PC-3 (cell line): ENCODE measurements at regions not wholly inside any gene's neighbourhood (a gene's known extent, or its start where the extent isn't known, plus 50 kb on each side); places are given as distances from the start of the nearest gene placed in this dataset.

ENCODE experiments used
- ATAC-seq: fragments of 200-7000 bp; cut with Tn5 transposase; 2 replicates; pipeline ENCODE4 v1.9.1; 2020; ENCODE audit warnings: mild to moderate bottlenecking, moderate library complexity
- BruUV-seq: library from RNA; stranded (reverse); fragments of 400-500 nt; replicated peaks from 2 replicates; lab custom pipeline; 2021; lab: Mats Ljungman, UMichigan
- CTCF ChIA-PET: fragments of 300-600 bp; sonication (Branson Sonifier 250); formaldehyde crosslinking; loops from one replicate; lab custom pipeline; 2022; ENCODE audit warnings: antibody characterized with exemption; lab: Charles Lee
- POLR2A ChIA-PET: fragments of 300-600 bp; sonication (Branson Sonifier 250); formaldehyde crosslinking; loops from one replicate; lab custom pipeline; 2022; ENCODE audit warnings: antibody characterized with exemption; ENCODE audit not compliant: unreplicated experiment; lab: Charles Lee
- DNase-seq: peaks from one replicate; pipeline ENCODE4 v3.0.0-alpha.2; 2015
- H2AFZ ChIP-seq: fragments of 300-600 bp; sonication (generic); 2 replicates; pipeline ENCODE4 v1.6.0; 2016; ENCODE audit warnings: antibody characterized with exemption, low read length
- H3F3A ChIP-seq: fragments of 300-600 bp; sonication (generic); one replicate; pipeline ENCODE4 v1.6.0; 2017; ENCODE audit warnings: antibody characterized with exemption, low read length, control low read depth, mild to moderate bottlenecking; ENCODE audit not compliant: unreplicated experiment
- H3K27ac ChIP-seq: fragments of 300-600 bp; sonication (generic); 2 replicates; pipeline ENCODE4 v1.5.1; 2016; ENCODE audit warnings: mild to moderate bottlenecking, low read length
- H3K27me3 ChIP-seq: fragments of 300-600 bp; sonication (generic); 2 replicates; pipeline ENCODE4 v1.6.1; 2016; ENCODE audit warnings: low read length, mixed read lengths
- H3K36me3 ChIP-seq: fragments of 300-600 bp; sonication (generic); 2 replicates; pipeline ENCODE4 v1.6.1; 2016; ENCODE audit warnings: low read depth, mixed run types, low read length, mixed read lengths
- H3K4me1 ChIP-seq: fragments of 300-600 bp; sonication (generic); 2 replicates; pipeline ENCODE4 v1.5.1; 2016; ENCODE audit warnings: low read length; ENCODE audit not compliant: insufficient read depth
- H3K4me2 ChIP-seq: fragments of 300-600 bp; sonication (generic); 2 replicates; pipeline ENCODE4 v1.6.0; 2016; ENCODE audit warnings: low read length
- H3K4me3 ChIP-seq: fragments of 300-600 bp; sonication (generic); 2 replicates; pipeline ENCODE4 v1.5.1; 2016; ENCODE audit warnings: mild to moderate bottlenecking, low read length, mixed read lengths
- H3K79me2 ChIP-seq: fragments of 300-600 bp; sonication (generic); 2 replicates; pipeline ENCODE4 v1.6.1; 2017; ENCODE audit warnings: low read length, mixed read lengths
- H3K9ac ChIP-seq: fragments of 300-600 bp; sonication (generic); 2 replicates; pipeline ENCODE4 v1.6.0; 2016; ENCODE audit warnings: mild to moderate bottlenecking, low read length
- H3K9me2 ChIP-seq: fragments of 300-600 bp; sonication (generic); replicated peaks from 2 replicates; pipeline ENCODE4 v1.6.1; 2016; ENCODE audit warnings: mixed run types, low read length, mixed read lengths
- H3K9me3 ChIP-seq: fragments of 300-600 bp; sonication (generic); 2 replicates; pipeline ENCODE4 v1.6.1; 2016; ENCODE audit warnings: low read length, mixed read lengths
- H4K20me1 ChIP-seq: fragments of 300-600 bp; sonication (generic); 2 replicates; pipeline ENCODE4 v1.6.1; 2016; ENCODE audit warnings: low read length, mixed read lengths
- EZH2 ChIP-seq: fragments of 300-600 bp; sonication (generic); IDR thresholded peaks from one replicate; pipeline ENCODE4 v1.6.1; 2017; ENCODE audit warnings: antibody characterized with exemption, mild to moderate bottlenecking, low read length; ENCODE audit not compliant: unreplicated experiment
- EZH2phosphoT487 ChIP-seq: fragments of 300-600 bp; sonication (generic); IDR thresholded peaks from 2 replicates; pipeline ENCODE4 v1.6.1; 2018; ENCODE audit warnings: mild to moderate bottlenecking, antibody characterized with exemption, low read length, borderline replicate concordance
- intact Hi-C: fragments of 100-400 bp; cut with micrococcal nuclease; formaldehyde crosslinking; loops from 2 replicates; pipeline ENCODE4 v1.9.0; 2023
- TF ChIP-seq, protein P1 (sequence below): fragments of 300-600 bp; sonication (generic); conservative IDR thresholded peaks from 2 replicates; pipeline ENCODE4 v1.5.1; 2017; ENCODE audit warnings: antibody characterized with exemption, low read depth, mild to moderate bottlenecking, low read length

DNA sequence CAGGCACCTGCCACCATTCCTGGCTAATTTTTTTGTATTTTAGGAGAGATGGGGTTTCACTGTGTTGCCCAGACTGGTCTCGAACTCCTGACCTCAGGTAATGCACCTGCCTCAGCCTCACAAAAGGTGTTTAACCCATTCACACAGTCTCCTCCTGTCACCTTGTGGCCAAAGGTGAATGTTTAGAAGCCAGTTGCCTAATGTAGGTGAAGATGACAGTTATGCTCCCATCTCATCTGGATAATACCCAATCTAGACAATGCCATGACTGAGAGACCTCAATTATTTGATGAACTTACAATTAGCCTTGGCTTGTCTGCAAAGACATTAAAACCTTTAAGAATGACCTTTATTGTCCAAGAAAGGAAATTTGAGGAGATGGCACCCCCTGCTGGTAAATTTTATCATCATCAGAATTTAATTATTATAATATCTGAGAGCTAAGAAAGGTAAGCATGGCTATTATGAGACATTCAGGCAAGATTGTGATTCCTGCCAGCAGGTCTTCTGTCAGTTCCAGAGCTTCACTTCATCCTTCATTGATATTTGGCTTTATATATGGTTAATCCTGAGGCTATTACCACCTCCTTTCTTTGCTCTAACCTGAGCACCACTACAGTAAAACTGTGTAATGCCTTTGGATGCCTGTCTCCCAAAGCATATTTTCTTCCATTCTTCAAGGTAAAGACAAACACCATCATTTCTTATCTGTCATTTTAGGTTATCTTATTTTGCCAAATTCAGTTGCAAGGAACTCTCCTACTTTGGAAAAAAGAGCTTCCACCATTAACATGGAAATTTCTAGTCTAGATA is 117.6 kb downstream of the FAM124B start:
- Histone ChIP-seq H3K27me3 (no peaks in the 10 kb centered on the region), H3K4me2 (no peak overlapping the region), H3F3A (no peaks in the 10 kb centered on the region), H3K4me1 (no peaks in the 10 kb centered on the region), H3K27ac (no peak overlapping the region), H3K79me2 (no peaks in the 10 kb centered on the region), H4K20me1 (no peaks in the 10 kb centered on the region), H2AFZ (no peak overlapping the region), H3K36me3 (no peaks in the 10 kb centered on the region), H3K9ac (no peak overlapping the region), H3K9me3 (no peaks in the 10 kb centered on the region), H3K4me3 (no peak overlapping the region), H3K9me2 (no peaks in the 10 kb centered on the region)
- no peak for TF ChIP-seq EZH2phosphoT487
- TF ChIP-seq, protein P1, sequence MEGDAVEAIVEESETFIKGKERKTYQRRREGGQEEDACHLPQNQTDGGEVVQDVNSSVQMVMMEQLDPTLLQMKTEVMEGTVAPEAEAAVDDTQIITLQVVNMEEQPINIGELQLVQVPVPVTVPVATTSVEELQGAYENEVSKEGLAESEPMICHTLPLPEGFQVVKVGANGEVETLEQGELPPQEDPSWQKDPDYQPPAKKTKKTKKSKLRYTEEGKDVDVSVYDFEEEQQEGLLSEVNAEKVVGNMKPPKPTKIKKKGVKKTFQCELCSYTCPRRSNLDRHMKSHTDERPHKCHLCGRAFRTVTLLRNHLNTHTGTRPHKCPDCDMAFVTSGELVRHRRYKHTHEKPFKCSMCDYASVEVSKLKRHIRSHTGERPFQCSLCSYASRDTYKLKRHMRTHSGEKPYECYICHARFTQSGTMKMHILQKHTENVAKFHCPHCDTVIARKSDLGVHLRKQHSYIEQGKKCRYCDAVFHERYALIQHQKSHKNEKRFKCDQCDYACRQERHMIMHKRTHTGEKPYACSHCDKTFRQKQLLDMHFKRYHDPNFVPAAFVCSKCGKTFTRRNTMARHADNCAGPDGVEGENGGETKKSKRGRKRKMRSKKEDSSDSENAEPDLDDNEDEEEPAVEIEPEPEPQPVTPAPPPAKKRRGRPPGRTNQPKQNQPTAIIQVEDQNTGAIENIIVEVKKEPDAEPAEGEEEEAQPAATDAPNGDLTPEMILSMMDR = peak; percentile 93; the same call in 1 of the 2 replicates
- intact Hi-C loops = loop anchor here (1.0 to 5.0 kb wide), 5 partner anchors 137 to 314 kb away; partner anchors contain the start of gene SERPINE2
- DNase-seq (peak; percentile 73), ATAC-seq (peak; percentile 77)
- CTCF ChIA-PET = interaction anchor here (0.6 to 3.2 kb wide), 15 partner anchors 44 to 585 kb away, joined by 3 to 33 read pairs (median 5); partner anchors contain the start of gene SERPINE2
- POLR2A ChIA-PET = no interaction called here
- no TSS peak for BruUV-seq

DNA sequence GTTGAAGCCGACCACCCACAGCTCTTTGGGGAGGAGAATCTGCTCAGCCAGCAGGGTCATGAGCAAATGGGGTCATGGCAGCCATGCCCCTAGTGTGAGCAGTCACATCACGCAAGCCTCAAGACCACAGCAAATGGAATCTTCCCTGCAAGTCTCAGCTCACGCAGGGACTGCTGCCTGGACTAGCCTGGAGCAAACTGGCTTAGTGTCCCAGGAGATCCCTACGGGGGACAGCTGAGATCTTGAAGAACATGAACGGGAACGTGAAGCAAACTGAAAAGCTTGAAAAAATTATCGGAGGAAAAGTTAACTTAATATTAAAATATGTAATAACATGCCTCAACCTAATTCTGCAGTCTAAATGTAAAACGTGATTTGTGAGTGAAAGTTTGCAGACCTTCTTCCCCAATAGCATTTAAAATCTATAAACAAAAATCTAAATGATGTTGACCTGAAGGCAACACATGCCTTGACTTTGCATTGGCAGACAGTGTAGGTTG is 118.4 kb downstream of the FAM124B start:
- no peak overlapping the region for H2AFZ ChIP-seq
- H3K4me2 ChIP-seq = no peak overlapping the region
- intact Hi-C loops = loop anchor here (5.0 kb wide), 1 partner anchor 136 kb away; no protein-coding TSS in a partner anchor
- no peak for ATAC-seq
- BruUV-seq = no TSS peak
- no peaks in the 10 kb centered on the region for H3F3A ChIP-seq
- H3K36me3 ChIP-seq = no peaks in the 10 kb centered on the region
- no peak overlapping the region for H3K9ac ChIP-seq
- CTCF ChIA-PET = interaction anchor here (1.5 to 3.2 kb wide), 2 partner anchors 290 to 294 kb away, joined by 14 to 33 read pairs; no protein-coding TSS in a partner anchor
- no peaks in the 10 kb centered on the region for H3K27me3 ChIP-seq
- H3K79me2 ChIP-seq = no peaks in the 10 kb centered on the region
- no peak overlapping the region for H3K4me3 ChIP-seq
- no peaks in the 10 kb centered on the region for H4K20me1 ChIP-seq
- H3K9me3 ChIP-seq = no peaks in the 10 kb centered on the region
- no peak overlapping the region for H3K27ac ChIP-seq
- TF ChIP-seq, protein P1 = no peak
- no peak for DNase-seq
- H3K4me1 ChIP-seq = no peaks in the 10 kb centered on the region
- no peaks in the 10 kb centered on the region for H3K9me2 ChIP-seq
- POLR2A ChIA-PET = no interaction called here

DNA sequence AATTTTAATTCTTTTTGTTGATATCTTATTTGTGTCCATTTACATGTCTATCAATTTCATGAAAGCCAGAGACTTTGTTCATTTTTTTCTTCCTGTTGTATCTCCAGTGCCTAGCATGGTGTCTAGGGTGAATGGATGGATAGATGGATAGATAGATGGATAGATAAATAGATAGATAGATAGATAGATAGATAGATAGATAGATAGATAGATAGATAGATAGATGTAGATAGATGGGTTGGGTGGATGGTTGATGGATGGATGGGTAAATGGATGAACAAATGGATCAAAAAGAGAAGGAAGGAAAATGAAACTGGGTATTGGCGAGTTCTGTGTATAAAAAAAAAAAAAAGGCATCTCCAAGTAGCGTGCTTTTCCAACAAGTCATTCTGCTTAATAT is 120.5 kb downstream of the FAM124B start:
- Histone ChIP-seq H3K4me1 (no peaks in the 10 kb centered on the region), H2AFZ (no peak overlapping the region), H3K27me3 (no peaks in the 10 kb centered on the region), H3K79me2 (no peaks in the 10 kb centered on the region), H3K9me2 (no peaks in the 10 kb centered on the region), H3K9me3 (no peaks in the 10 kb centered on the region), H4K20me1 (no peaks in the 10 kb centered on the region), H3K9ac (no peak overlapping the region), H3K4me2 (no peak overlapping the region), H3K36me3 (no peaks in the 10 kb centered on the region), H3K4me3 (no peak overlapping the region), H3F3A (no peaks in the 10 kb centered on the region), H3K27ac (no peak overlapping the region)
- CTCF ChIA-PET = interaction anchor here (0.6 kb wide), 1 partner anchor 154 kb away, joined by 6 read pairs; no protein-coding TSS in a partner anchor
- no peak for ATAC-seq
- TF ChIP-seq EZH2 = no peak
- intact Hi-C loops = loop anchor here (5.0 kb wide), 1 partner anchor 134 kb away; no protein-coding TSS in a partner anchor
- POLR2A ChIA-PET = no interaction called here
- DNase-seq = no peak
- no TSS peak for BruUV-seq
